ENCODE measurements at regions not wholly inside any gene's neighbourhood (a gene's known extent, or its start where the extent isn't known, plus 50 kb on each side); places are given as distances from the start of the nearest gene placed in this dataset.

GRCh38 chr6:149147938-149148718, 169.4 kb upstream of the TAB2 start:
- BruUV-seq (replicated peaks) = no TSS peak
- Histone ChIP-seq H3K27me3 (ENCODE audit: low read length) (no peaks in the 10 kb centered on the region), H3K27ac (ENCODE audit: low read length) (no peak overlapping the region), H3K4me2 (ENCODE audit: low read length) (no peak overlapping the region), H3F3A (ENCODE audit: low read length, unreplicated experiment) (no peaks in the 10 kb centered on the region), H3K9me2 (replicated peaks; ENCODE audit: low read length) (no peaks in the 10 kb centered on the region), H3K4me3 (ENCODE audit: low read length) (no peak overlapping the region), H4K20me1 (ENCODE audit: low read length) (no peaks in the 10 kb centered on the region), H3K36me3 (ENCODE audit: low read depth, low read length) (no peaks in the 10 kb centered on the region), H3K79me2 (ENCODE audit: low read length) (no peaks in the 10 kb centered on the region), H3K4me1 (ENCODE audit: insufficient read depth, low read length) (no peaks in the 10 kb centered on the region), H3K9ac (ENCODE audit: low read length) (no peak overlapping the region), H2AFZ (ENCODE audit: low read length) (no peak overlapping the region), H3K9me3 (ENCODE audit: low read length) (no peaks in the 10 kb centered on the region)
- TF ChIP-seq CTCF (conservative IDR thresholded peaks at IDR 0.05; ENCODE audit: low read depth, low read length) (no peak), EZH2phosphoT487 (IDR thresholded peaks at IDR 0.05; ENCODE audit: borderline replicate concordance, low read length) (no peak)
- ATAC-seq = no peak
- DNase-seq = no peak
- CTCF ChIA-PET = no interaction called here
- intact Hi-C loops (cut with micrococcal nuclease) = no loop called here
- POLR2A ChIA-PET (ENCODE audit: unreplicated experiment) = no interaction called here

- ATAC-seq (no peak), DNase-seq (no peak)
- no peaks in the 10 kb centered on the region for H3K4me1 ChIP-seq (ENCODE audit: insufficient read depth, low read length)
- H3K9me3 ChIP-seq (ENCODE audit: low read length) = no peaks in the 10 kb centered on the region
- intact Hi-C loops (cut with micrococcal nuclease) = no loop called here
- no peak overlapping the region for H3K9ac ChIP-seq (ENCODE audit: low read length)
- ChIA-PET POLR2A (ENCODE audit: unreplicated experiment) (no interaction called here), CTCF (no interaction called here)
- BruUV-seq (replicated peaks) = no TSS peak
- H4K20me1 ChIP-seq (ENCODE audit: low read length) = no peaks in the 10 kb centered on the region
- H3K4me2 ChIP-seq (ENCODE audit: low read length) = no peak overlapping the region
- no peaks in the 10 kb centered on the region for H3K27me3 ChIP-seq (ENCODE audit: low read length)
- H3K36me3 ChIP-seq (ENCODE audit: low read depth, low read length) = no peaks in the 10 kb centered on the region
- no peak overlapping the region for H2AFZ ChIP-seq (ENCODE audit: low read length)
- no peak overlapping the region for H3K4me3 ChIP-seq (ENCODE audit: low read length)
- no peaks in the 10 kb centered on the region for H3K79me2 ChIP-seq (ENCODE audit: low read length)
- H3F3A ChIP-seq (ENCODE audit: low read length, unreplicated experiment) = no peaks in the 10 kb centered on the region
- TF ChIP-seq CTCF (conservative IDR thresholded peaks at IDR 0.05; ENCODE audit: low read depth, low read length) (no peak), EZH2phosphoT487 (IDR thresholded peaks at IDR 0.05; ENCODE audit: borderline replicate concordance, low read length) (no peak), EZH2 (IDR thresholded peaks at IDR 0.05; ENCODE audit: low read length, unreplicated experiment) (no peak)
- no peak overlapping the region for H3K27ac ChIP-seq (ENCODE audit: low read length)
- H3K9me2 ChIP-seq (replicated peaks; ENCODE audit: low read length) = no peaks in the 10 kb centered on the region
These were observed 167.9 kb upstream of the TAB2 start for GRCh38 chr6:149149653-149150052.

GRCh38 chr6:149150301-149150700, 167.2 kb upstream of the TAB2 start:
- intact Hi-C loops (cut with micrococcal nuclease) = no loop called here
- ChIA-PET POLR2A (ENCODE audit: unreplicated experiment) (no interaction called here), CTCF (no interaction called here)
- no peak overlapping the region for H3K27ac ChIP-seq (ENCODE audit: low read length)
- no peak overlapping the region for H3K4me3 ChIP-seq (ENCODE audit: low read length)
- no peak overlapping the region for H2AFZ ChIP-seq (ENCODE audit: low read length)
- H3K9ac ChIP-seq (ENCODE audit: low read length) = no peak overlapping the region
- no peaks in the 10 kb centered on the region for H3K9me2 ChIP-seq (replicated peaks; ENCODE audit: low read length)
- BruUV-seq (replicated peaks) = no TSS peak
- H3F3A ChIP-seq (ENCODE audit: low read length, unreplicated experiment) = no peaks in the 10 kb centered on the region
- H3K4me1 ChIP-seq (ENCODE audit: insufficient read depth, low read length) = no peaks in the 10 kb centered on the region
- no peaks in the 10 kb centered on the region for H3K36me3 ChIP-seq (ENCODE audit: low read depth, low read length)
- H3K79me2 ChIP-seq (ENCODE audit: low read length) = no peaks in the 10 kb centered on the region
- H3K9me3 ChIP-seq (ENCODE audit: low read length) = no peaks in the 10 kb centered on the region
- H4K20me1 ChIP-seq (ENCODE audit: low read length) = no peaks in the 10 kb centered on the region
- TF ChIP-seq EZH2phosphoT487 (IDR thresholded peaks at IDR 0.05; ENCODE audit: borderline replicate concordance, low read length) (no peak), CTCF (conservative IDR thresholded peaks at IDR 0.05; ENCODE audit: low read depth, low read length) (no peak), EZH2 (IDR thresholded peaks at IDR 0.05; ENCODE audit: low read length, unreplicated experiment) (no peak)
- H3K4me2 ChIP-seq (ENCODE audit: low read length) = no peak overlapping the region
- DNase-seq (no peak), ATAC-seq (no peak)
- H3K27me3 ChIP-seq (ENCODE audit: low read length) = no peaks in the 10 kb centered on the region
